ENCODE measurements at regions not wholly inside any gene's neighbourhood (a gene's known extent, or its start where the extent isn't known, plus 50 kb on each side); places are given as distances from the start of the nearest gene placed in this dataset.

- Mint-ChIP-seq H3K9me3 (ENCODE audit: unreplicated experiment) (no peaks in the 10 kb centered on the region), H3K27me3 (ENCODE audit: unreplicated experiment) (peaks cover 3% of the 10 kb centered on the region), H3K27ac (ENCODE audit: unreplicated experiment) (no peak overlapping the region), H3K36me3 (ENCODE audit: unreplicated experiment) (no peaks in the 10 kb centered on the region), H3K4me3 (ENCODE audit: unreplicated experiment) (no peak overlapping the region), H3K4me1 (ENCODE audit: low read depth, unreplicated experiment) (no peaks in the 10 kb centered on the region)
- TF ChIP-seq CTCF (IDR thresholded peaks at IDR 0.05; ENCODE audit: partially characterized antibody, unreplicated experiment): no peak
- no peak for DNase-seq
Measured at GRCh38 chr5:92500752-92501151, 1080.3 kb downstream of the NR2F1-AS1 start.

DNA sequence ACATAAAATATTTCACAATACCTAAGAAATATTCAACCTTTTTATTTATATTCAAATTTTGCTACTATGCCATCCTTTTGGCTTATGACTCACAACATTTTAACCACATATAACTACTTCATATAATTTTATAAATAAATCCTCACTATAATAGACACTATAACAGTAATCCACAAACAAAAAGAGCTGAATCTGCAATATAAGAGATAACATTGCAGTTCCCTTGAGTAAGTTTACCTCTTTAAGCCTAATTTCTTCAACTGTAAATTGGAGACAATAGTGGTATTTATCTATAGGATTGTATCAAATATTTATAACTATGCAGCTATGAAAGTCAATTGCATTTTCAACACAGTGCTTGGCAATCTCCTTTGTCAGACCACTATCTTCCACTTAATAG, 1084.5 kb downstream of the NR2F1-AS1 start:
- Mint-ChIP-seq H3K9me3 (ENCODE audit: unreplicated experiment) (no peaks in the 10 kb centered on the region), H3K4me1 (ENCODE audit: low read depth, unreplicated experiment) (no peaks in the 10 kb centered on the region), H3K36me3 (ENCODE audit: unreplicated experiment) (no peaks in the 10 kb centered on the region), H3K27me3 (ENCODE audit: unreplicated experiment) (no peaks in the 10 kb centered on the region), H3K27ac (ENCODE audit: unreplicated experiment) (no peak overlapping the region), H3K4me3 (ENCODE audit: unreplicated experiment) (no peak overlapping the region)
- no peak for DNase-seq
- no peak for TF ChIP-seq CTCF (IDR thresholded peaks at IDR 0.05; ENCODE audit: partially characterized antibody, unreplicated experiment)

DNA sequence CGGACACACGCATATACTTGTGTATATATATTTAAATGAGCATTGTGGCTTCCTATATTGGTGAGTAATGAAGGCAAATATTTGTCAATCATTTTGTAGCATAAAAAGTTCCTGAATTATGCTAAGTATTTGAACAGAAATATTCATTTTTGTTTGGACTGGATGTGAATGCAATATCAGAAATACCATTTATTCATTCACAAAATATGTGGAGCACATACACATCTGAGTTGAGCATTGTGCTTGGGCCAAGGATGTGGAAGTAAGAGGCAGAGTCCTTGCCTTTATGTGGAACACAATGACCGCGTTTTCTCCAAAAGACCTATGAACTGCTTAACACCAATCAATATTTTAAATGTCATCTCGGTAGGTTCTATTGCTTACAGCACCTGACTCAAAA, 1086.5 kb downstream of the NR2F1-AS1 start:
- Mint-ChIP-seq H3K36me3 (ENCODE audit: unreplicated experiment) (no peaks in the 10 kb centered on the region), H3K4me3 (ENCODE audit: unreplicated experiment) (no peak overlapping the region), H3K9me3 (ENCODE audit: unreplicated experiment) (no peaks in the 10 kb centered on the region), H3K27me3 (ENCODE audit: unreplicated experiment) (no peaks in the 10 kb centered on the region), H3K4me1 (ENCODE audit: low read depth, unreplicated experiment) (no peaks in the 10 kb centered on the region), H3K27ac (ENCODE audit: unreplicated experiment) (no peak overlapping the region)
- TF ChIP-seq CTCF (IDR thresholded peaks at IDR 0.05; ENCODE audit: partially characterized antibody, unreplicated experiment): no peak
- DNase-seq: no peak

DNA sequence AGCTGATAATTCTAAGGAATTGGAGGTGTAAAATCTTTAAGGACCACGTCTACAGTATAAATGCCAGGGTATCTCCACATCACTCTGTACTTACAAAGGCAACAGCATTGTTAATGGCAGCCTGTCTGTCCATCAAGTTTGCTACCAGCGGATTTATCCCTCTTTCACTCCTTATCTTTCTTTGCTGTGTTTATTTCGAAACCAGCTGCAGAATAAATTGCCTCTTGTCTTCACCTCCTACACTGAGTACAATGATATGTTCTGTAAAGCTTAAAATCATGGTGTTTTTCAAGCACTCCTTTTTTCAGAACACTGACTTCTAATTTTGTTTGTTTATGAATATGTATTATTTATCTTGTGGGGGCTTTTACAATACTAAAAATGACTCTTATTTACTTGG, 1088.1 kb downstream of the NR2F1-AS1 start:
- Mint-ChIP-seq H3K27me3 (ENCODE audit: unreplicated experiment) (no peaks in the 10 kb centered on the region), H3K36me3 (ENCODE audit: unreplicated experiment) (no peaks in the 10 kb centered on the region), H3K27ac (ENCODE audit: unreplicated experiment) (no peak overlapping the region), H3K4me3 (ENCODE audit: unreplicated experiment) (no peak overlapping the region), H3K9me3 (ENCODE audit: unreplicated experiment) (no peaks in the 10 kb centered on the region), H3K4me1 (ENCODE audit: low read depth, unreplicated experiment) (no peaks in the 10 kb centered on the region)
- no peak for DNase-seq
- no peak for TF ChIP-seq CTCF (IDR thresholded peaks at IDR 0.05; ENCODE audit: partially characterized antibody, unreplicated experiment)

DNA sequence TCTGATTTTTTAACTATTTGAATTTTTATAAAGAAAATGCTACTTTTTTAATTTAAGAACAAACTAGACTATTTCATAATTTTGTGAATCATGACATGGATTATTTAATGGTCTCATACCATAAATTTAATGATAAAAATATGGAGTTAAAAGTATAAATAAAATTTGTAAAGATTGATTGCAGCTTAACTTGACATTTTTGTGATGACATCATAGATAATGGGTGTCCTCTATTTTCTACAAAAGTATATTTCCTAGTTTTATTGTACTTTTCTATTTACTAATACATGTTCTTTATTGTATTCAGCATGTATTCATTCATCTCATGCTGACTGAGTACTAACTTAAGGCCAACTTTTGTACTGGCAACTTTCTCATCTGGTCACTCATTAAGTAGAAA, 1096.5 kb downstream of the NR2F1-AS1 start:
- H3K9me3 Mint-ChIP-seq (ENCODE audit: unreplicated experiment): no peaks in the 10 kb centered on the region
- H3K27me3 Mint-ChIP-seq (ENCODE audit: unreplicated experiment): no peaks in the 10 kb centered on the region
- H3K4me1 Mint-ChIP-seq (ENCODE audit: low read depth, unreplicated experiment): no peaks in the 10 kb centered on the region
- H3K36me3 Mint-ChIP-seq (ENCODE audit: unreplicated experiment): no peaks in the 10 kb centered on the region
- TF ChIP-seq CTCF (IDR thresholded peaks at IDR 0.05; ENCODE audit: partially characterized antibody, unreplicated experiment): no peak
- H3K27ac Mint-ChIP-seq (ENCODE audit: unreplicated experiment): no peak overlapping the region
- H3K4me3 Mint-ChIP-seq (ENCODE audit: unreplicated experiment): no peak overlapping the region
- no peak for DNase-seq

Measured in glutamatergic neuron (in vitro differentiated cells).